ENCODE measurements at regions not wholly inside any gene's neighbourhood (a gene's known extent, or its start where the extent isn't known, plus 50 kb on each side); places are given as distances from the start of the nearest gene placed in this dataset.

- DNase-seq (ENCODE audit: low read depth) = no peak
- no peak overlapping the region for H3K4me3 ChIP-seq (ENCODE audit: low read depth, low read length)
- TF ChIP-seq MAX (IDR thresholded peaks at IDR 0.05; ENCODE audit: low read depth, low read length) = no peak
- TF ChIP-seq POLR2A (IDR thresholded peaks at IDR 0.05; ENCODE audit: extremely low read depth, insufficient read length) = no peak
- TF ChIP-seq CTCF (IDR thresholded peaks at IDR 0.05; ENCODE audit: low read depth, low read length) = no peak
Measured at GRCh38 chr18:78686976-78687685, 292.5 kb upstream of the SALL3 start.

GRCh38 chr18:78687736-78688135 lies 291.9 kb upstream of the SALL3 start:
- no peak for DNase-seq (ENCODE audit: low read depth)
- no peak for TF ChIP-seq MAX (IDR thresholded peaks at IDR 0.05; ENCODE audit: low read depth, low read length)
- no peak for TF ChIP-seq POLR2A (IDR thresholded peaks at IDR 0.05; ENCODE audit: extremely low read depth, insufficient read length)
- no peak for TF ChIP-seq MYC (IDR thresholded peaks at IDR 0.05; ENCODE audit: low read depth, low read length)
- no peak for TF ChIP-seq CTCF (IDR thresholded peaks at IDR 0.05; ENCODE audit: low read depth, low read length)
- no peak overlapping the region for H3K4me3 ChIP-seq (ENCODE audit: low read depth, low read length)

GRCh38 chr18:78688249-78688648 lies 291.4 kb upstream of the SALL3 start:
- TF ChIP-seq POLR2A (IDR thresholded peaks at IDR 0.05; ENCODE audit: extremely low read depth, insufficient read length) (no peak), MAX (IDR thresholded peaks at IDR 0.05; ENCODE audit: low read depth, low read length) (no peak), MYC (IDR thresholded peaks at IDR 0.05; ENCODE audit: low read depth, low read length) (no peak), CTCF (IDR thresholded peaks at IDR 0.05; ENCODE audit: low read depth, low read length) (no peak)
- no peak for DNase-seq (ENCODE audit: low read depth)
- no peak overlapping the region for H3K4me3 ChIP-seq (ENCODE audit: low read depth, low read length)

- no peak for DNase-seq (ENCODE audit: low read depth)
- TF ChIP-seq MYC (IDR thresholded peaks at IDR 0.05; ENCODE audit: low read depth, low read length) (no peak), MAX (IDR thresholded peaks at IDR 0.05; ENCODE audit: low read depth, low read length) (no peak), POLR2A (IDR thresholded peaks at IDR 0.05; ENCODE audit: extremely low read depth, insufficient read length) (no peak), CTCF (IDR thresholded peaks at IDR 0.05; ENCODE audit: low read depth, low read length) (no peak)
- H3K4me3 ChIP-seq (ENCODE audit: low read depth, low read length) = no peak overlapping the region
Measured at GRCh38 chr18:78688916-78689315, 290.7 kb upstream of the SALL3 start.

GRCh38 chr18:78689606-78690005 lies 290.0 kb upstream of the SALL3 start:
- TF ChIP-seq POLR2A (IDR thresholded peaks at IDR 0.05; ENCODE audit: extremely low read depth, insufficient read length) (no peak), MAX (IDR thresholded peaks at IDR 0.05; ENCODE audit: low read depth, low read length) (no peak), MYC (IDR thresholded peaks at IDR 0.05; ENCODE audit: low read depth, low read length) (no peak), CTCF (IDR thresholded peaks at IDR 0.05; ENCODE audit: low read depth, low read length) (no peak)
- DNase-seq (ENCODE audit: low read depth) = no peak
- no peak overlapping the region for H3K4me3 ChIP-seq (ENCODE audit: low read depth, low read length)
